SU-DHL-6 (cell line): ENCODE measurements at regions not wholly inside any gene's neighbourhood (a gene's known extent, or its start where the extent isn't known, plus 50 kb on each side); places are given as distances from the start of the nearest gene placed in this dataset.

Source experiments
- H2AFZ ChIP-seq: fragments of 200-600 bp; sonication (generic); 2 replicates; pipeline ENCODE4 v1.6.1; 2014; ENCODE audit warnings: low read depth, mild to moderate bottlenecking, moderate library complexity, mixed read lengths, antibody characterized with exemption, low read length; ENCODE audit not compliant: severe bottlenecking
- H3F3A ChIP-seq: fragments of 200-600 bp; shearing (Covaris generic); 2 replicates; pipeline ENCODE4 v1.6.0; 2016; ENCODE audit warnings: antibody characterized with exemption, mild to moderate bottlenecking; ENCODE audit not compliant: insufficient read depth
- H3K27ac ChIP-seq: fragments of 200-600 bp; sonication (generic); 2 replicates; pipeline ENCODE4 v1.5.1; 2016; ENCODE audit warnings: low read depth, mild to moderate bottlenecking, low read length, moderate library complexity, mixed read lengths
- H3K27me3 ChIP-seq: fragments of 200-600 bp; sonication (generic), shearing (Covaris generic); 2 replicates; pipeline ENCODE4 v1.6.0; 2014; ENCODE audit warnings: mild to moderate bottlenecking, low read length
- H3K36me3 ChIP-seq: fragments of 200-600 bp; sonication (generic); 2 replicates; pipeline ENCODE4 v1.6.1; 2014; ENCODE audit warnings: mild to moderate bottlenecking, low read length, mixed read lengths
- H3K4me2 ChIP-seq: fragments of 300-600, 200-600 bp; shearing (Covaris generic), sonication (generic); 2 replicates; pipeline ENCODE4 v1.6.0; 2014; ENCODE audit warnings: low read length, low read depth, mild to moderate bottlenecking; ENCODE audit not compliant: poor library complexity, severe bottlenecking
- H3K4me3 ChIP-seq: fragments of 200-600 bp; sonication (generic); 2 replicates; pipeline ENCODE4 v1.5.1; 2014; ENCODE audit warnings: antibody characterized with exemption, low read length, mild to moderate bottlenecking, mixed read lengths; ENCODE audit not compliant: insufficient read depth, poor library complexity, severe bottlenecking
- H3K79me2 ChIP-seq: fragments of 200-600 bp; sonication (generic); 2 replicates; pipeline ENCODE4 v1.6.1; 2014; ENCODE audit warnings: mild to moderate bottlenecking, low read length, moderate library complexity; ENCODE audit not compliant: insufficient read depth
- H3K9ac ChIP-seq: fragments of 200-600 bp; sonication (generic); 2 replicates; pipeline ENCODE4 v1.7.0; 2014; ENCODE audit warnings: mild to moderate bottlenecking, low read length
- H3K9me2 ChIP-seq: fragments of 200-600 bp; sonication (generic); replicated peaks from 2 replicates; pipeline ENCODE4 v1.6.1; 2014; ENCODE audit warnings: low read length; ENCODE audit not compliant: insufficient read depth
- H3K9me3 ChIP-seq: fragments of 200-600 bp; sonication (generic); 2 replicates; pipeline ENCODE4 v1.6.1; 2014; ENCODE audit warnings: low read length, mixed read lengths; ENCODE audit not compliant: insufficient read depth
- H4K20me1 ChIP-seq: fragments of 200-600 bp; sonication (generic); 2 replicates; pipeline ENCODE4 v1.6.1; 2014; ENCODE audit warnings: low read depth, mild to moderate bottlenecking, antibody characterized with exemption, low read length, moderate library complexity, mixed read lengths
- CTCF ChIP-seq: fragments of 200-600 bp; sonication (generic); IDR thresholded peaks from one replicate; pipeline ENCODE4 v1.5.1; 2017; ENCODE audit warnings: antibody characterized with exemption, mild to moderate bottlenecking, low read length, moderate library complexity; ENCODE audit not compliant: insufficient read depth, poor library complexity, severe bottlenecking
- EZH2phosphoT487 ChIP-seq: fragments of 200-600 bp; sonication (generic), shearing (Covaris generic); conservative IDR thresholded peaks from 2 replicates; pipeline ENCODE4 v1.6.1; 2018; ENCODE audit warnings: mild to moderate bottlenecking, antibody characterized with exemption, low read length, moderate library complexity, mixed read lengths

GRCh38 chr3:160125258-160125657, 100.0 kb upstream of the C3orf80 start:
- Histone ChIP-seq H3K27ac (no peak overlapping the region), H3K9me2 (no peaks in the 10 kb centered on the region), H3K4me3 (no peak overlapping the region), H2AFZ (no peak overlapping the region), H3K9me3 (no peaks in the 10 kb centered on the region), H3F3A (no peaks in the 10 kb centered on the region), H3K4me2 (no peak overlapping the region), H3K27me3 (no peaks in the 10 kb centered on the region), H3K9ac (no peak overlapping the region), H3K36me3 (no peaks in the 10 kb centered on the region), H4K20me1 (no peaks in the 10 kb centered on the region), H3K79me2 (no peaks in the 10 kb centered on the region)
- TF ChIP-seq EZH2phosphoT487 (no peak), CTCF (no peak)

GRCh38 chr3:160126051-160126450, 99.2 kb upstream of the C3orf80 start:
- H3K4me2 ChIP-seq = no peak overlapping the region
- no peak overlapping the region for H3K27ac ChIP-seq
- H3K9ac ChIP-seq = no peak overlapping the region
- H3F3A ChIP-seq = no peaks in the 10 kb centered on the region
- no peaks in the 10 kb centered on the region for H3K27me3 ChIP-seq
- H3K4me3 ChIP-seq = no peak overlapping the region
- no peaks in the 10 kb centered on the region for H3K9me3 ChIP-seq
- H3K79me2 ChIP-seq = no peaks in the 10 kb centered on the region
- no peak overlapping the region for H2AFZ ChIP-seq
- TF ChIP-seq CTCF (no peak), EZH2phosphoT487 (no peak)
- H4K20me1 ChIP-seq = no peaks in the 10 kb centered on the region
- H3K9me2 ChIP-seq = no peaks in the 10 kb centered on the region
- H3K36me3 ChIP-seq = no peaks in the 10 kb centered on the region

GRCh38 chr3:160126761-160127160, 98.5 kb upstream of the C3orf80 start:
- H2AFZ ChIP-seq = no peak overlapping the region
- no peaks in the 10 kb centered on the region for H3K27me3 ChIP-seq
- TF ChIP-seq EZH2phosphoT487 (no peak), CTCF (no peak)
- no peaks in the 10 kb centered on the region for H3F3A ChIP-seq
- no peak overlapping the region for H3K4me3 ChIP-seq
- no peaks in the 10 kb centered on the region for H3K9me2 ChIP-seq
- no peaks in the 10 kb centered on the region for H4K20me1 ChIP-seq
- no peaks in the 10 kb centered on the region for H3K36me3 ChIP-seq
- no peak overlapping the region for H3K9ac ChIP-seq
- no peak overlapping the region for H3K4me2 ChIP-seq
- no peaks in the 10 kb centered on the region for H3K79me2 ChIP-seq
- no peaks in the 10 kb centered on the region for H3K9me3 ChIP-seq
- no peak overlapping the region for H3K27ac ChIP-seq

- Histone ChIP-seq H3K36me3 (no peaks in the 10 kb centered on the region), H3K27ac (no peak overlapping the region), H3K9ac (no peak overlapping the region), H4K20me1 (no peaks in the 10 kb centered on the region), H3K4me3 (no peak overlapping the region), H3K27me3 (no peaks in the 10 kb centered on the region), H3K4me2 (no peak overlapping the region), H3K79me2 (no peaks in the 10 kb centered on the region), H2AFZ (no peak overlapping the region), H3F3A (no peaks in the 10 kb centered on the region), H3K9me3 (no peaks in the 10 kb centered on the region), H3K9me2 (no peaks in the 10 kb centered on the region)
- TF ChIP-seq EZH2phosphoT487 (no peak), CTCF (no peak)
These were observed 97.9 kb upstream of the C3orf80 start for GRCh38 chr3:160127308-160127707.
